MV-4-11 (cell line): ENCODE measurements at regions not wholly inside any gene's neighbourhood (a gene's known extent, or its start where the extent isn't known, plus 50 kb on each side); places are given as distances from the start of the nearest gene placed in this dataset.
"Not testable (repeated sequence)": the region's sequence is repeated elsewhere in the genome, so short reads cannot be mapped to it uniquely, and the experiment has no call there.

ENCODE experiments used
- DNase-seq: peaks from one replicate; lab custom pipeline; 2025; lab: John Stamatoyannopoulos, UW

DNA sequence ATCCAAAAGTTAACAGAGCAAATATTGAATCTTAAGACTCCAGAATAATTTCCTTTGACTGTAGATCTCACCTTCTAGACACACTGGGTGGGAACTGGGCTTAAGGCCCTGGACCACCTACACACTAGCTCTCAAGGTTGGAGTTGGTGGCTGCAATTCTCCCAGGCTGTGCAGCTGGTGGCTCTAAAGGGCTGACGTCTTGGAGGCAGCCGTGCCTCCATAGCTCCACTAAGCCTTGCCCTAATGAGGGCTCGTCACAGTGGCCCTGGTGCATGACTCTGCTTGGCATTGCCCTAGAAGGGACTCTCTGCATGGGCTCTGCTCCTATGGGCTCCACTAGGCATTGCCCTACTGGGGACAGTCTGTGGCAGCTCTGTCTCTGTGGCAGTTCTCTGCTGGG lies 1005.2 kb downstream of the CCSER2 start:
- no peak for DNase-seq

DNA sequence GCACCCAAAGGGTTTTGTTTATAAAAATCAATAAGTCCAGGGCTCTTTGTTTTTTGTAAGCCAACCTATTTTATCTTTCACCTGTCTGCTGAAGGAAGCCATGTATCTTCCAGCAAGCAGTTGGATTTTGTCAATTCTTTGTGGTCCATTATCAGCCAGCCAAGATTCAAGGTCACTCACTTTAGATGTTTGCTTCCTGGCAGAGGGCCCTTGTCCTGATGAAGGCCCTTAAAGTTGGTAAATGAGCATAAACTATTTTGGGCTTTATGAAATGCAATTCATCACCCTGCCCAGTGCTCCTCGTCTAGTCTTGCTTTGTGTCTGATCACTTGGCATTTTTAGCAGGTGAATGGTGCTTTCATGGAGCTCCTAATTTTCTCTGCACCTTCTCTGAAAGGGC lies 1004.2 kb downstream of the GRID1 start:
- DNase-seq: no peak

DNA sequence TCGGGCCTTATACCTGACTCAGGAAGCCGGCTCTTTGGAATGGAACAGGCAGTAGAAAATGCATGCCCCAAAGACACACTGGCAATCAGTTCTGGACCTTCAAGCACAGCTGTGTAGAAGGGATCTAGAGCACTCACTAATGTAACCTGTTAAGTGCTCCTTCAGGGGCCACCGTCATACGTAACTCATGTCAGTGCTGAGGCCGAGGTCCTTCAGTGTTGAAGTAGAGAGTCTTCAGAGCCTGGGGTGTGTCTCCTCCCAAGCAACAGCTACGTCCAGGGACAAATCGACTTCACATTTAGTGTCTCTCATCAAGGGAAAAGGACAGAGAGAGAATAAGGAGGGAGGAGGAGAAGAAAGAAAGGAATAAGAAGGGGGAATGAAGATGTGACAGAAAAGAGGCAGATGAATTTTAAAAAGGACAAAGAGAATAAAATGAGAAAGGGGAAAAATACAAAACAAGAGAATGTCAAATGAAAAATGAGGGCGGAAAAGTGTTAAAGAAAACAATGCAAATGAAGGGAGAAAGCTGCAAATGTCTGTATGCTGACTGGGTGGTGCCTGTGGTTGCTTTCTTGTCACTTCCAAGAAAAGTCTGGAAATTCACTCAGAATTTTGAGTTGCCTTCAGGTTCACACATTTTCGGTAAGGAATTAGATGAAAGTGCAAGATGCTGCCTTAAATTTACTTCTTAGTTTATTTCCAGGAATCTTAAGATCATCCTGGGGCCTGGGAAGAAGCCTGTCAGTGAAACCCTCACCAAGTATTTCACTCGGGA lies 989.4 kb downstream of the GRID1 start:
- no peak for DNase-seq

DNA sequence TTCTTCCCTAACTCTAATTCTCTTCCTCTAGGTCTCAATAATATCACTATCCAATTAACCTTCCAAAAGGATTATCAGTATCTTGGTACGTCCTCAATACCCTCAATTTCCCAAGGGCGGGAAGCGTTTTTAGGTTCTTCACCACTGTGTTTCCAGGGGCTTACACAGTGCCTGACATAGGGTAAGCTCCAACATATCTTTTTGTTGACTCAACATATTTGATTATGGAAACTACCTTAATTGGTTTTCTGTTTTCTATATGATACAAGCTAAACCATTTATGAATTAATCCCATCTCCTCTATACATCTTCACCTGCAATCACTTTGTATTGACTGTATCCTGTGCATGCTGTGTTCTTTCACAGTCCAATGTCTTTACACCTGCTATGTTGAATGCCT lies 987.3 kb downstream of the GRID1 start:
- DNase-seq: no peak

DNA sequence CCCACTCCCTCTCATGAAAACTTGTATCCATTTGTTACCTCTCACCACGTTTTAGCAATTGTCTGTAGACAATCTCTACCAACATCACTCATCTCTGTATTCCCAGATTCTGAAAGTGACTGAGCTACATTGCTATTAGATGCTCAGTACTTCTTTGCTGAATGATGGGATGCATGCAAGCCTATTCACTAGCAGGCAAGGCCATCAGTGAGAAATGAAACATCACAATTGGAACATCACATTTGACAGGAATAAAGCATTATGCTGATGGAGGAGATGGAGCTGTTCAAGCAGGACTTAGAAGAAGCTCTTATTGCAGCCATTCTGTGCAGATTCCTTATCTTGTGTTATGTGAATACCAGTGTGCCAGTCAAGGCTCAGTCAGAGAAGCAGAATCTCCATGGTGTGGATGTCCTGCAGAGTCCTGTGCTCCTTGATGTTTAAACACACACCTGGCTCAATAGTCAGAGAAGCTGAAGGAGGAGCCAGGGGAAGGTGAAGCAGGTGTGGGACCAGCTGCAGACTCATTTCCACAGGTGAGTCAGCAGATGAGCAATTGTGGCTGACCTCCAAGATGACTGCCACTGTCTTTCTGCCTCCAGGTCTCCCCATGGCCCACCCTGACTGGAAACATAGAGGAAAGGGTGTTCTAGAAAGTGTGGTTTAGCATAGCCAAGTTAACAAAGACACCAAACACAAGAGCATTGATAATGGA lies 965.5 kb downstream of the GRID1 start:
- DNase-seq: no peak

DNA sequence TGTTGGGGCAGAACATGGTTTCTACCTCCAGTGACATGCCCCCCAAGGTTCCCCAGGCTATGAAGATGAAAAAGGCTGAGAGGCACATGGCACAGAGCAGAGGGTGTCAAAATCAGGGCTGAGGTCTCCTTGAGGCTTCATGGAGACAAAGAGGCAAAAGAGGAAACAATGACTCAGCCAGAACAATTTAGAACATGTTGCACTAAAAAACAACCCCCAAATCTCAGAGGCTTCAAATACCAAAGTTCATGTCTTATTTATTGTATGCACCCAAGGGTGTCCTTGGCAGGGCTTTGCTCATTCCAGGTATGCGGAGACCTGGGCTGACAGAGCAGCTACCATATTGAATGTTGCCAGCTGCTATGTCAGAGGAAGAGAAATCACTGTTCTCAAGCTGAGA lies 964.1 kb downstream of the GRID1 start:
- no peak for DNase-seq

DNA sequence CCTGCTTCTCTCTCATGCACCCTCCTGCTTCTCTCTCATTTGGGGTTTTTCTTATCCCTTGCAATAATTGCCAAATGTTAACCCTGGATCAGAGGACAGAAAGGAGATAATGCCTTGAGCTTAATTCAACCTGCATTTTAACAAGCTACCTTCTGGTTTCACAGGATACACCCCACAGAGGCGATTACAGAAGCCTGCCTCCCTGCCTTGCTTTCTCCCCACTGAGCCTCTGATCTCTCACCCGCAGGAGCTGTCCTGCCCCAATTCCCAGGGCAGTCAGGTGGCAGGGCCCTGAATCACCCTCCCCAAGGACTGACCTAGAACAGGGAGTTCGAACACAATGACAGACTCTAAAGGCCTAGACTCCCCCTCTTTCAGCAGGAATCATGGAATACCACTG lies 959.5 kb downstream of the GRID1 start:
- no peak for DNase-seq

DNA sequence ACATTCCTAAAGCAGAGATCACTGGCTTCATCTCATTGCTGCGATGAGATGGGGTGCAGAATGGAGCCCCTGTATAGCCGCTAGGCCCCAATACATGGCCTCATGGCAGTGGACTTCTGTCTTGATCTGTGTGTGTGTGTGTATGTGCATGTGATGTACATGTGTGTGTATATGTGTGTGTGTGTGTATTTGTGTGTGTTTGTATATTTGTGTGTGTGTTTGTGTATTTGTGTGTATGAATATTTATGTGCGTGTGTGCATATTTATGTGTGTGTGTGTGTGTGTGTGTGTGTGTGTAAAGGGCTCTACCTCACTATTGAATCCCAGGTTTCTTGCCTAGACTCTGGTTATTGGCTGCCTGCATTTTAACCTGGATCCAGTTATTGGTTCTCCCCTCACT lies 958.2 kb downstream of the GRID1 start:
- no peak for DNase-seq

DNA sequence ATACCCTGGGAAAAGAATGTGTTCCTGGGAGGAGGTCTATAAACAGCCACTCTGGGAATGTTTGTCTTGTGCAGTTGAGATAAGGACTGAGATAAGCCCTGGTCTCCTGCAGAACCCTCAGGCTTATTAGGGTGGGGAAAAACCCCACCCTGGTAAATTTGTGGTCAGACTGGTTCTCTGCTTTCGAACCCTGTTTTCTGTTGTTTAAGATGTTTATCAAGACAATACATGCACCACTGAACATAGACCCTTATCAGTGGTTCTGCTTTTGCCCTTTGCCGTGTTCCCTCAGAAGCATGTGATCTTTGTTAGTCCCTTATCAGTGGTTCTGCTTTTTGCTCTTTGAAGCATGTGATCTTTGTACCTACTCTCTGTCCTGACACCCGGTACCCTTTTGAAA lies 956.0 kb downstream of the GRID1 start:
- DNase-seq: not testable (repeated sequence)

DNA sequence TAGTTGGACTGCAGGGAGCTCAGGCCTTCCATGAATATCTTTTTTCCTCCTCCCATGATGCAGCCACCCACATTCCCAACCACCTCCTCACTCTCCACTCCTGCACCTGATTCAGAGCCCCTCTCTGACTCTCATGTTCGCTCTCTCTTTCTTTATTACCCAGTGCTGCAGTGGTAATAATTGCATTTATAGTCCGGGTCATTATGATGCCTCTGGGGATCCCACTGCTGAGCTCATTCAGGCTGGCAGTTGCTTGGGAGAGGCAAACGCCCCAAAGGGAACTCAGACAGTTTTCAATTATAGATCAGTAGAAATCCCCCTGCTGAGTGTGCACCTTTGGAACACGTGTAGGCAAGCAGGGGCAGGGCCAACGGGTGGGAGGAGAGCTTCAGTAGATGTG lies 953.0 kb downstream of the GRID1 start:
- no peak for DNase-seq

DNA sequence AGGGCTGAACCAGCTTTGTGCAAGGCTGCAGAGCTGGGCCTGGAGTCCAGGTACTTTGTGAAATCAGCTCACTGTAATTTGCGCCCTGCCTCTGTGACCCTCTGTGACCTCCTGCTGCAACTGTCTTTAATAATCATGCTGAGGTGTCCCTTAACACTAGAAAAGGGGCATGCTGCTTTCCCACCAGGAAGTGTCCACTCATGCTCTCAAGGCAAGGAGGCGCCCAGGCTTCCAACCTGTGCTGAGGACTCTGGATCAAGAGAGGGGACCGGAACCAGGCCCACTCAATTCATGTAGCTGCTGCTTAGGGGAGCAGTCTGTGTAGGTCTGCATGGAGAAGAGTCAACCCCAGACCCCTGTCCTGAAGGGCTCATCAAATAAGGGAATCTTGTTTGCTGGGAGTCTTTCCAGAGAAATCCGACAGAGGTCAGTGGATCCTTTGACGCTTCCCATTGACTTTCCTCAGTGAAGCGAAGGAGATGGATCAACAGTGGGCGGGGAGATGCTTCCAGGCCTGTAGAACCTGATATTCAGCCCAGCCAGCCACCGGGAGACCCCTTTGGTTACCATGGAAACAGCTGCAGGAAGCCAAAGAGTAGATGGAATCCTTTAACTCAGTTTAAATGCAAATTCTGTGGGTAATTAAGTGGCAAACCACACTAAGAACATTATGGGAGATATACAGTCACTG lies 945.9 kb downstream of the GRID1 start:
- DNase-seq: no peak

DNA sequence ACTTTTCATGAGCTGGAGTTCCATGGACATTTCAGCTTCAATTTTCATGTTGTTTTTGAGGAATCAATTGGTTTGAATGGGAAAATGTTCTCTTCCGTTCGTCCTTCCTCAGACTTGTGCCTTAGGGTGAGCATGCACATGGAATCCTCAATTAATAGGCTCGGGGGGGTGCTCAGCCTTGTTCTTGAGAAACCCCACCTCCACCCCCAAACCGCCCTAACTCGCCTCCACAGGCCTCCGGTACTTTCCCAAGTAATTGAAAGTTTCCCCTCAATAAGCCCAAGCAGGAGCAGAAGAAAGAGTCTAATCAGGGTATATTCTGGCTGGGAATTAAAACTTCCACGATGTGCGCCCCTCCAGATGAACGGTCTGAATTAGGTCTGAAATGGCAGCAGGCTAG lies 945.2 kb downstream of the GRID1 start:
- DNase-seq: no peak

DNA sequence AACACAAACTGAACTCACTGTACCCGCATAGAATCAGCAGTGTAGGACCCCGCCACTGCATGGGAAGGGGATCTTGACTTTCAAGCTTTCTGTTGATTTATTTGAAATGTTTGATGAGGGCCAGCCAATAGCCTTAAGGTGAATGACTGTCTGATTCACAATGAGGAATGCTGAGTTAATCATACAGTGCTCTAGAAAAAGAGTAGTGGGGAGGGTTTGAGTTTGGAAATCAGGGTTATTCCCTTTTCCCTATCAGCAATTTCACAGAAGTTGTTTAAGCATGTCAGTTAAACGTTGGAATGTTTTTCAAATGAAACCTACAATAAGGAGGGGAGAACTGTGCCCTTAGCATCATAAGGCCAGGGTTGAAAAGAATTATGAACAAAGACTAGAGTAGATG lies 937.5 kb downstream of the GRID1 start:
- DNase-seq: no peak

DNA sequence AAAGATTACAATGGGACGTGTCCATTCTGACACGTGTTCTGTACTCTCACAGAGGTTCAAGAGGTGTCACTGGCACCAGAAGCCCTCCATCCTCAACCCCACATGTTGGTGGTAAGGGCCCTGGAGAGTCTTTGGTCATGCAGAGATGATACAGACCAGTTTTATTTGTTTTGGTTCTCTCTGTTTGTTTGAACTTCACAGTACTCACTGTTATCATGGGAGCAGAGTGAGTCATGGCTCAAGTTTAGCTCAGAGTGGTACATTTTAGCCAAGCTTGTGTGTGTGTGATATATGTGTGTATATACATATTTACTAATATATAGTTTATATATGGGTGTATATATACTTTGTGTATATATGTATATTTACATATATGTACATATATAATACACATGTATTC lies 935.6 kb downstream of the GRID1 start:
- no peak for DNase-seq

DNA sequence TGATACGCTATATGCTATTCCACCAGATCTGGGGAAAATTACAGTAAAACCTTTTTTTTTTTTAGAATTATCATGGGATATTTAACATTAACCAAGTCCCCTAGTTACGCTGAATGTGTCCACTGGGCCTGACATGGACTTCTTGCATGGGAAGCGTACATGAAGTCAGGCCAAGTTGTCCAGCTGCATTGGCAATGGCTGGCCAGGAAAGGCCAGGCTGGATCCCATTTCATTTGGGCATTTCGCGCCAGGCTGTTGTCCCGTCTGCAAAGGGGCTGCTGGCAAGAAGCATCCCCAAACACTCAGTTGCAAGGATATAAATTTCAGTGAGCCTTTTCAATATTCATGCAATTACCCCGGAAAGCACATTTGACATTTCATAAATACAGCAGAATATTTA lies 933.3 kb downstream of the GRID1 start:
- DNase-seq: no peak

DNA sequence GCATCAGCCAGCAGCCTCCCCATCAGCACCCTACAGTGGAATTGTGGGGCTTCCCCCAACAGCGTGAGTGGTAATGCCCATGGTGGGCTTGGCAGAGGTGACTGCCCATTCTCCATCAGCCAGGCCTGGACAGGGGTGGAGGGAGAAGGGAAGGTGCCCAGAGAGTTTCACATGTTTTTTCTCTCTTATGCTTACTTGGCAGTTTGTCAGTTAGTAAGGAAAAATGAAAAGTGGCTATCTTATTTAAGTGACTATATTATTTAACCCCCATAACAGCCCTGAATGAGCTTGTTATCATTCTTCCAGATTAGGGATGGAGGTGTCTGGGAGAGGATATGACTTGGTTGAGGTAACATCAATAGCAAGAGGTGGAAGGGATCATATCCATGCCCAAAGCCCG lies 921.7 kb downstream of the GRID1 start:
- no peak for DNase-seq

DNA sequence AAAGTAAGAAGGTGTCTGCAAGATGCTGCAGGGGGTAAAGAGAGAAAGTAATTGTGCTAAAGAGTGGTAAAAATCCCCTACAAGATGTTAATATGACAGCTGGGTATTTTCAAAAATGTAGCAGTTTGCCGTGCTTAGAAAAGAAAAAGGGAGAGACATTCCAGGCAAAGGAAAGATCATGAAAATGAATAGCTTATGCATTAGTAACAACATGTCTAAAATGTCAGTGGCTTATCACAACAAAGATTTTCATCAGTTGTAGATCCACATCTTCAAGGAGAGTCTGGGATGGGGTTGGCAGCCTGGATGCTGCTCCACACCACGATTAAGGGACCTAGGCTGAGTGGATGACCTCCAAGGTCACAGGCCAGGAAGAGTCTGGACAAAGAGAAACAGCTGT lies 920.9 kb downstream of the GRID1 start:
- no peak for DNase-seq

DNA sequence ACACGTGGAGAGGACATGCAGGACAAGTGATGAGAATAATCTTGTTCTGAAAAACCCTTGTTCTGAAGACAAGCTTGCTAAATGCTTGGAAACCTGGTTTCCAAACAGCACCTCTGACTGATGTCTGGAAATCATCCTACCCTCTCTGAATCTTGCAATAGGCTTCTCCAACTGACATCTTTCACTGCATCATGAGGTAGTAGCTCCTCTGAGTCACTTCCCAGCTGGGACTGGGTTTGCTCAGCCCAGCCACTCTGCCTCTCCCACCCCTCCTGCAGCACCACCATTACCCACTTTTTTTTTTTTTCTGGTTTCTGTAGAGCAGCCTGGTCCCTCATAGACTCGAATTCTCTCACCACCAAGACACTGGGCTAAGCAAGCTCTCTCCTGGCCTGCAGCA lies 919.8 kb downstream of the GRID1 start:
- DNase-seq: peak; percentile 58

DNA sequence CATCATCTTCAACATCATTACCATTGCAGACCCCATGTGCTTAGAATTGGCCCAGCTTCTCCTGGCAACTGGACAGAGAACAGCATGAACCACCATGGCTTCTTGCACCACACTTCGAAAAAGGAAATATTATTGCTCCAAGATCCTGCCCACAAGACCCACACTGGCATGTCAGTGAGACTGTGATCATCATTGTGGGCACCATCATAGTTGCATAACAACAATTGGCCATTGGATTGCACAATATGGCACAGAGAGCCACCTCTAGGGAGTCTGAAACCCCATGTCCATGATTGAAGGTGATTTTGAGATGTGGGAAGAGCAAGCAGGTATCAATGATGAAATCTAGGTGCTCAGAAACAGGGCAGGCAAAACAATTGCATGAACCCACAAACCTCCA lies 918.9 kb downstream of the GRID1 start:
- DNase-seq: peak; percentile 80

DNA sequence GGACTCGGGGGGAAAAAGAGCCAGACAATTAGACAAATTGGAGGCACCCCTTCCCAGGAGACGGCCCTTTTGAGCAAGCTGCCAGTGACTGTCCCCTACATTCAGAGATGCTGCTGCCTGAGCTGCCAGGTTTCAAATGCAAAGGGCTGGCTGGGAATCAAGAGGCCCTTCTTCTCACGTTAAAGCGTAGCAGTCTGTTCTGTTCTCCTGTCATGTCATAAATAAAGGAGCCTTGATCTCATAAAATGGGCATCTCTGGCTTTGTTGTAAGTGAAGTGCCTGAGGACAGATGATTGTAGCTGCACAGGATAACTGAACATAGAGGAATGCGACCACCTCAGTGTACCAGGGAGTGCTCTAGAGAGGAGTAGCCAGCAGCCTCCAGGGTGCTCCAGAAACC lies 917.9 kb downstream of the GRID1 start:
- DNase-seq: no peak

DNA sequence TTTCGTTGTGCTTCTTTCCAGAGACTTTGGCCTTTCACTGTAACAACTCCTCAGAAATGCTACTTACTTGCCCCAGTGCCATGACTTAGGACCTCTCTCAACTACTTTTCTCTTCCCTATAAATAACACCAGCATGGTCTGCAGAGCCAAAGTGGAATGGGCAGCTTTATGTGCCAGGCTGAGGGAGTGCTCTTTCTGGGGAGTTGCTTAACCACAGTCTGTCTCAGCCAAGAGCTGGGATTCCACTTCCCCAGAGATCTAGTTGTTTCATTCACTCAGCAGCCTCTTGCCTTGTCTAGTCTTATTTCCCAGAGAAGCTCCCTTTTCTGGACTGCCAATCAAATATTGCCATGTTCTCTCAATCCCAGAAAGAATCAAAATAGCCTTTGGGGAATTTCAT lies 912.2 kb downstream of the GRID1 start:
- no peak for DNase-seq

DNA sequence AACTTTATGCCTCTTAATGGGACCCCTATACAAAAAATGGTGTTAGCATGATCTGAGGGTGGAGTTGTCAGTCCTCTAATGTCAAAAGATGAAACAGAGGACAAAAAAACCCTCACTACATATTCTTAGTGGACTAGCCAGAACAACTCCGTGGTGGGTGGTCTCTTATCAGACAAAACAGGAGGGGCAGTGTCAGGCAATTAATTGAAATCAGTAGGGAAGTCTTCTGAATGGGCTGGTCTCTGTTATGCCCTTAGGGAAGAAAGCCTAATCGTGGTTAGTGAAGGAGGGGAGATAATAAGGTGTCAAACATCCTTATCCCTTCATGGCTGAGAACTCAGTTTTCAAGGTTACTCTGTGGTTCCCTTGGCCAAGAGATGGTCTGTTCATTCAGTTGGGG lies 909.4 kb downstream of the GRID1 start:
- no peak for DNase-seq

DNA sequence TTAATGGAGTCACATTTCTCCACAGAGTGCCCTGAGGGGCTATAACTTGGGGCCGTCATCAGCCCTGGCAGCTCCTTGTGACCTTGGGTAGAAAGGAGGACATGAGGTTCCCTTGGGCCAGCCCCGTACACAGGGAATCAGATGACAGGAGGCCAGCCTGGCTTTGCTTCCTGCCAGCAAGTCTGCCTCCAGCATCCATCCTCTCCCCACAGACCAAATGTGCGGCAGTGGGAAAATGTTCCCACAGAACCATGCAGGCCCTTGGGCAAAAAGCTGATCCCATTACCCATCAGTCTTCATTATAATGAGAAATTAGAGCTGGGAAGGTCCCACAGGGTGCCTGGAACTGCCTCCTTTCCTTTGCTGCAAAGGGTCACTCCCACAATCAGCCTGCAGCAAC lies 908.3 kb downstream of the GRID1 start:
- DNase-seq: no peak
